ENCODE measurements at regions not wholly inside any gene's neighbourhood (a gene's known extent, or its start where the extent isn't known, plus 50 kb on each side); places are given as distances from the start of the nearest gene placed in this dataset.

DNA sequence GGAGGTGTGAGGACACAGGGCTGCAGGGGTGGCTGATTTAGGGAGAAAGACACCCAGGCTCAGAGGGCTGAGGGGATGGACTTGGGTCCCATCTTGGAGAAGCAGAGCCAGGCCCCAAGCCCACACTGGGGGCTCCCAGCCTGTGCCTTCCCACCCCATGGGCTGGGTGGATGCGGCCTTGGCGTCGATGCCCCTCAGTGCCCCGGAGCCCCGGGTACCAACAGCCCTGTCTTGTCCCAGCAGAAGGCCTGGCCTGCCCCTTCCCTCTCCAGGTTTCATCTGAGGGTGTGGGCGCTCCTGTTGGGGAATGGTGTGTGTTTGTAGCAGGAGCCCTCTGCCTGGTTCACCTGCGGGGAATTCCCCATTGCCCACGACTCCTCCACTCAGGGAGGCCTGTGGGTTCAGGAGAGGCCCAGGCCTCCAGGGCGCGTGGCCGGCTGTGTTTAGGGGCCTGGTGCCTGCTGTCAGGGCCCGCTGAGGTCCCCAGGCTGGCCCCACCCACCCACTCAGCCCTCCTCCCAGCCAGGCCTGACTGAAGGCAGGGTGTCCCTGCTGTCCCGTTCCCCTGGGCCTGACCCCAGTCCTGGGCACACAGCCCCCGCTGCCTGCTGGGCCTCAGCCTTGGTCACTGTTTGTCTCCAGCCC, 51.1 kb upstream of the BEGAIN start:
- no peak for DNase-seq

GRCh38 chr14:100639280-100639679, 52.1 kb upstream of the BEGAIN start:
- no peak for DNase-seq

- DNase-seq = peak; percentile 77 to 78
Measured at GRCh38 chr14:100640471-100641273, 53.5 kb upstream of the BEGAIN start.

DNA sequence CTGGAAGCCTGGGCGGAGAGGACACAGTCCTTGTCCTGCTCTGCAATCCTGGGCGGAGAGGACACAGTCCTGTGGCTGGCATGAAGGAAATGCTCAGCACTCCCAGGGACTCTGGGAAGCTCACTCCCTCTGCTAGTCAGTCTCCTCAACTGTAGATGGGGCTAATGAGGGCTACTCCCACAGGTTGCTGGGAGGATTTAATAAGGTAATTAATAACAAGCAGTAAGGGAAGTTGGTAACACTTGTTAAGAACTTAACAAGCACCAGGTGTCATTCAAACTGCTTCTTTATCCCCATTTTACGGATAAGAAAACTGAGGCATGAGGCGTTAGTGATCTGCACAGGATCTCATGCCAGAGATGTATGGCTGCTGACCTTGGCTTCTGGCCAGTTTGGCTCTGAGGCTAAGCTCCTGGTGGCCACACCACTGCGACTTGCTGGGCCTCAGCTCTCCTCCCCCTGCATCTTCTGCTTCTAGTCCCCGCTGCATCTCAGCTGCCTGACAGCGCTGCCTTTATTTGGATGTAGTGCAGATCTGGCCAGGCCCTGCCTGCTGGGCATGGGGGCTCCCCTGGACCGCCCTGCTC, 54.1 kb upstream of the BEGAIN start:
- DNase-seq = no peak

DNA sequence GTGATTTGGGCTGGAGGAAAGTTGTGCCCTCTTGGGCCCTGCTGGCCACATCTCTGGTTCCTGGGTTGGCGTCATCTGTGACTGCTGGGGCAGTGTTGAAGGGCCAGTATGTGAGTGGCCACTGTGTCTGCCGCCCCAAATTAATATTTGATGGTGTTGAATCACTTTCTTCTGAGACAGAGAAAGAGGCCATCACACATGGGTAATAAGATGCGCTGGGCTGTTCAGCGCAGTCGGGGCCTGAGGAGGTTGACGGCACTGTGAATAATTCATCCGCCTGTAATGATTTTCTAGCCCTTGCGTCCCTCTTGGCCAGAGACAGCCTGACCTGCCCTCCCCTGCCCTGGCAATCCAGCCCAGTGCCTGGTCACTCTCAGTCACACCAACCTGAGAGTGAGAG, 56.2 kb upstream of the BEGAIN start:
- no peak for DNase-seq

GRCh38 chr14:100644383-100644782, 57.2 kb upstream of the BEGAIN start:
- no peak for DNase-seq

- no peak for DNase-seq
Measured at GRCh38 chr14:100644784-100645183, 57.6 kb upstream of the BEGAIN start.

- DNase-seq = peak; percentile 86
Measured at GRCh38 chr14:100645196-100645981, 58.2 kb upstream of the BEGAIN start.

DNA sequence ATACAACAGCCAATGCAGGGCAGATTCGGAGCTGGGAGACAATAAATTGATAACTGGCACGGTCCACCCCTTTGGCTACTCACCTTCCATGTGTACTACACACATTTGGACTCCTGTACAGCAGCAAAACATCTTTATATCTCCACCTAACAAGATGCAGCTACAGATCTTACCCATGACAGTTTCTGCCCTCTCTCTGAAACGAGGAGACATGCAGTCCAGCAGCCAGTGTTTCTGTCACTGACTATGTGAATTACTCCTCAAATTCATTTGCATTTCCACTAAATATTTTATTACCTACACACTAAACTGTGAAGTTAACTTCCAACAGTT, 58.7 kb upstream of the BEGAIN start:
- no peak for DNase-seq

- DNase-seq = no peak
Measured at GRCh38 chr14:100648474-100649172, 61.4 kb upstream of the BEGAIN start.

- DNase-seq = no peak
Measured at GRCh38 chr14:100649173-100649519, 61.9 kb upstream of the BEGAIN start.

DNA sequence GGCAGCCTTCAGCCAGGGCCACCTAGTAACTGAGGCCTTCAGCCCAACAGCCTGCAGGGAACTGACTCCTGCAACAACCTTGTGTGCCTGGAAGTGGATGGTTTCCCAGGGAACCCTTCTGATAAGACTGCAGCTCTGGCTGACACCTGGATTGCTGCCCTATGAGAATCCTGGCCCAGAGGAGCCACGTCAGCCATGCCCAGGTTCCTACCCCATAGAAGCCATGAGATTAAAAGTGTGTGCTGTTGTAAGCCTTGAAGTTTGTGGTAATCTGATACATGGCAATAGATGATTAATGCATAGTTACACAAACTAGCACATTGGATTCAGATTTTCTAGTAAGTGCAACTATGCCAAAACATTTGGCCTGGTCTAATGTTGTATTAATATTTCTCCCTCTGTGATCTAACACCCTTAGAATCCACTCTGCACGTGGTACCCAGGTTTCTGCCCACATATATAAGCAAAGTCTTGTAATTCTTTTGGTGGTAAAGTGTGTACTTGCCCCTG, 64.8 kb upstream of the BEGAIN start:
- DNase-seq = no peak

DNA sequence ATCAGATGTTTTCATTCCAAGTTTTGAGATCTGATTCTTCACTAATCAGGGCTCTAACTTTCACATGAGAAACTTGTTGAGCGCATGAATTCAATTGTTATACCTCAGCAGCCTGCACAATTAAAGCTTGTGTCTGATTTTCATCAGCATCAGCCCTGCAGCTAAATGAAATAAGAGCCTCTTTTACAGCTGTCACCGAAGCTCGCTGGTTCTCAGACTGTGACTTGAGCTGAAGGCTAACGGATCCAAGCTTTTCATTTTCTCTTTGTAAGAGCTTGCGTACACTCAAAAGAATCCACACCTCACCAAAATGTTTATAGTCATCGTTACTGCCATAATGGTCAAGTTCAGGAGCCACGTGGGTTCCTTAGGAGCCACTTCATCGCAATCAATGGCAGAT, 65.5 kb upstream of the BEGAIN start:
- DNase-seq = no peak

DNA sequence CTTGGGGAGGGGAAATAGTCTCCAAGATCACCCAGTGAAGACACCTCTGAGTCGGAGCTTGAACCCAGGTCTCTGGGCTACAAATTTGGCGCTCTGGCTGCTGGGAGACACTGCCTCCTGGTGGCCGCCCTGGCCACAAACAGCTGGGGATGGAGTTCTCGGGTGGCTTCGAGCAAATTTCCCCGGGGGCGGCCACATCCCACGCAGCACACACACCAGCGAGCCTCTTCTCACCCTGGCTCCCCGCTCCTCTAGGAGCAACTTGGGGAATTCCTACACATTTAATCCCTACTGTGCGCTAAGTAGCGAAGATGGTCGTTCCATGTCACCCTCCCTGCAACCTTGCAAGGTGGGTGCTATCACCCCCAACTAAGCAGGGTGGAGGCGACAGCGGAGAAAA, 66.2 kb upstream of the BEGAIN start:
- DNase-seq = peak in 1 of 2 donors; percentile 40

- no peak for DNase-seq
Measured at GRCh38 chr14:100654025-100654813, 67.0 kb upstream of the BEGAIN start.

- DNase-seq = peak; percentile 25 to 35
Measured at GRCh38 chr14:100654814-100655740, 67.9 kb upstream of the BEGAIN start.

- no peak for DNase-seq
Measured at GRCh38 chr14:100655741-100656085, 68.5 kb upstream of the BEGAIN start.

- DNase-seq = no peak
Measured at GRCh38 chr14:100656996-100657395, 69.7 kb upstream of the DLK1 start.

- DNase-seq = no peak
Measured at GRCh38 chr14:100657780-100658179, 68.9 kb upstream of the DLK1 start.

DNA sequence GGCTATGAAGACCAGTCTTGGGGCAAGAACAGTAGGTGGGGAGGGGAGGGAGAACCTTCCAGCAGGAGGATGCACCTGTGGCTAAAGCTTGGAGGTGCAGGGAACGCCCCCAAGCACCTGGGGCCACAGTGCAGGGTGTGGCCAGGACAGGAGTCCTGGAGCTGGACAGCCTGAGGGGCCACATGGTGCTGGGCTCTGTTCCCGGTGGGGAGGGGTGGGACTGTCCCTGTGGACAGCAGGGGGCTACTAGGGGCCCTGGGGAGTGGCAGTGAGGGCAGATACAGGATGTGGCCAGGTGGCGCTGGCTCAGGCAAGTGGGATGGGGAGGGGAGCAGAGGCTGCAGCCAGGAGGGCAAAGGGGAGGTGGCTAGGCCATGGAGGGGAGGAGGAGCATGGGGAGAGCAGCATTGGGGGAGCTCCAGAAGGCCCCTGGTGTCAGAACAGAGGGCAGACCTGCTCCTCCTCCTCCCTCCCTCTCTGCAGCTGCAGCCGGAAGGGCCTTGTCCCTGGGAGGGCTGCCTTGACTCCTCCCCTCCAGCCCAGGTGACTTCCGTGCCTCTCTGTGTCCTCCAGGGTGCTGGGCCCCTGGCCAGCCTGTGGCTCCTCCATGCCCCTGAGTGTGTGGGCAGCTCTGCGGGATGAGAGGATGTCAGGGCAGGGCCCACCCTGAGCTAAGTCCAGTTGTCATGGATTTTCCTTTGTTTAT, 68.4 kb upstream of the DLK1 start:
- no peak for DNase-seq
